ENCODE measurements at regions not wholly inside any gene's neighbourhood (a gene's known extent, or its start where the extent isn't known, plus 50 kb on each side); places are given as distances from the start of the nearest gene placed in this dataset.

- TF ChIP-seq POLR2A (IDR thresholded peaks at IDR 0.05) (no peak), CTCF (IDR thresholded peaks at IDR 0.05) (no peak)
Measured at GRCh38 chr7:41148521-41148951, 554.4 kb downstream of the INHBA start.
